Neutrophil (primary cell): ENCODE measurements at regions not wholly inside any gene's neighbourhood (a gene's known extent, or its start where the extent isn't known, plus 50 kb on each side); places are given as distances from the start of the nearest gene placed in this dataset.

ENCODE experiments used
- H3K27ac ChIP-seq: fragments of 200-600 bp; sonication (generic); 2 replicates; pipeline ENCODE4 v1.5.1; 2016; ENCODE audit warnings: mild to moderate bottlenecking, moderate library complexity
- H3K27me3 ChIP-seq: fragments of 200-600 bp; sonication (generic); 2 replicates; pipeline ENCODE4 v1.6.0; 2016; ENCODE audit warnings: mild to moderate bottlenecking
- H3K36me3 ChIP-seq: fragments of 200-600 bp; sonication (generic); 2 replicates; pipeline ENCODE4 v1.5.1; 2017
- H3K4me1 ChIP-seq, 2 experiments: fragments of 200-600 bp in 1 of 2; sonication (generic) in 1 of 2; 1 replicate in 1 of 2; 2 replicates in 1 of 2; pipeline versions ENCODE4 v1.5.1 to v1.6.1; 2013 to 2016; ENCODE audit warnings: low read depth in 1 of 2, low read length in 1 of 2, mild to moderate bottlenecking in 1 of 2, moderate library complexity in 1 of 2; ENCODE audit not compliant: control insufficient read depth in 1 of 2, insufficient read depth in 1 of 2
- H3K4me3 ChIP-seq, 2 experiments: fragments of 200-600 bp in 1 of 2; sonication (generic) in 1 of 2; 1 replicate in 1 of 2; 2 replicates in 1 of 2; pipeline ENCODE4 v1.5.1; 2013 to 2016; ENCODE audit warnings: low read depth in 1 of 2, low read length in 1 of 2, mild to moderate bottlenecking in 1 of 2, moderate library complexity in 1 of 2
- H3K9me3 ChIP-seq: fragments of 200-600 bp; sonication (generic); 2 replicates; pipeline ENCODE4 v1.5.1; 2016
- TF ChIP-seq, protein P1 (sequence below): fragments of 200-600 bp; sonication (generic); IDR thresholded peaks from 2 replicates; pipeline ENCODE4 v1.5.1; 2016; ENCODE audit warnings: antibody characterized with exemption

DNA sequence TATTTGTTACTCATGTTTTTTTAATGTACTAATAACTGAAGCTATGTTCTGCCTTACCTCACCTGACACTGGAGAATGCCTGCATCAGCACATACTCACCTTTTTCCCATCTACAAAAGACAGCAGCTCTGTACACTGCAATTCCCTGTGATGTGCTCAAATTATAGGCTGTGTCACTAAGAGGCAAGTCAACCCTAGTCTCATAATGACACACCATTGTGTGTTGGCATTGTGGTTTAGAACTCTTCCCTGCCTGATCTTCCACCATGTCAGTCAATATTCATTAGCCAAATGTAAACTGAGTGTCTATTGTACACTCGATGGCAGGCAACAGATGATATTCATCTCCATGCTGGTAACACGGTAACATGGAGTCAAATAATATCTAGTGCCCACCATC is 332.1 kb upstream of the TCF4 start:
- Histone ChIP-seq H3K27me3 (no peaks in the 10 kb centered on the region), H3K27ac (no peak overlapping the region), H3K36me3 (no peaks in the 10 kb centered on the region), H3K4me3 (no peak overlapping the region), H3K9me3 (no peaks in the 10 kb centered on the region), H3K4me1 (no peaks in the 10 kb centered on the region)
- TF ChIP-seq, protein P1, sequence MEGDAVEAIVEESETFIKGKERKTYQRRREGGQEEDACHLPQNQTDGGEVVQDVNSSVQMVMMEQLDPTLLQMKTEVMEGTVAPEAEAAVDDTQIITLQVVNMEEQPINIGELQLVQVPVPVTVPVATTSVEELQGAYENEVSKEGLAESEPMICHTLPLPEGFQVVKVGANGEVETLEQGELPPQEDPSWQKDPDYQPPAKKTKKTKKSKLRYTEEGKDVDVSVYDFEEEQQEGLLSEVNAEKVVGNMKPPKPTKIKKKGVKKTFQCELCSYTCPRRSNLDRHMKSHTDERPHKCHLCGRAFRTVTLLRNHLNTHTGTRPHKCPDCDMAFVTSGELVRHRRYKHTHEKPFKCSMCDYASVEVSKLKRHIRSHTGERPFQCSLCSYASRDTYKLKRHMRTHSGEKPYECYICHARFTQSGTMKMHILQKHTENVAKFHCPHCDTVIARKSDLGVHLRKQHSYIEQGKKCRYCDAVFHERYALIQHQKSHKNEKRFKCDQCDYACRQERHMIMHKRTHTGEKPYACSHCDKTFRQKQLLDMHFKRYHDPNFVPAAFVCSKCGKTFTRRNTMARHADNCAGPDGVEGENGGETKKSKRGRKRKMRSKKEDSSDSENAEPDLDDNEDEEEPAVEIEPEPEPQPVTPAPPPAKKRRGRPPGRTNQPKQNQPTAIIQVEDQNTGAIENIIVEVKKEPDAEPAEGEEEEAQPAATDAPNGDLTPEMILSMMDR, result no peak

DNA sequence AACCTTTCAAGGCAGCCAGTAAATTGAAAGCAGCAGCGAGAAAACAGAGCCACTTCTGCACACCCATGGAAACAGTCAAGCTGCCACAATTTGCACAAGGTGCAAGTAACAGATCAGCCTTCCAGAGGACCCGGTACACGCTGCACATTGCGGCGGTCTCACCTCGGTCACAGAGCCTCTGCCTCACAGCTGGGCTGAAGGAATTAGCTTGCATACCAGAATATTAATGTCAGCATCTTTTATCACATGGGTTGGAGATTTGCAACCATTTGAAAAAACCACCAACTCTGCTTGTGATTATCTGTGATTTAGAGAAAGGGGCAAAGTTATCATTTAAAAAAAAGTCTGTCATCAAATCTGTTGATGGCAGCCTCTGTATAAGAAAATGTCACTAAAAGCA is 330.5 kb upstream of the TCF4 start:
- Histone ChIP-seq H3K9me3 (no peaks in the 10 kb centered on the region), H3K27ac (no peak overlapping the region)
- TF ChIP-seq, protein P1, result no peak

DNA sequence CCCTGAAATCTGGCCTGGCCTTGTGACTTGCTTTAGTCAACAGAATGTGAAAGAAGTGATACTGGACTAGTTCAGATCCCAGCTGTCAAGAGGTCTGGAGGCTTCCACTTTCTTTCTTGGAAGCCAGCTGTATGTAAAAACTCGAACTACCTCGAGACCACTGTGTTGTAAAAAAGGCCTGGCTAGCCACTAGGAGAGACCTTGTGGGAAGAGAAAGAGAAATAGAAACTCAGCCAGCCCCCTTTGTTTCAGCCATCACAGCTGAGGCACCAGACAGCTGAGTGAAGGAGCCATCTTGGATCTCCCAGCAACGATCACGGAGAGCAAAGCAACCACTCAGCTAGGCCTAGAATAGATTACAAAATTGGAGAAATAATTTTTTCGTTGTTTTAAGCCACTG is 324.9 kb upstream of the TCF4 start:
- no peaks in the 10 kb centered on the region for H3K9me3 ChIP-seq
- no peaks in the 10 kb centered on the region for H3K4me1 ChIP-seq
- no peak overlapping the region for H3K4me3 ChIP-seq
- H3K36me3 ChIP-seq, result no peaks in the 10 kb centered on the region
- no peak overlapping the region for H3K27ac ChIP-seq
- TF ChIP-seq, protein P1, result no peak
- H3K27me3 ChIP-seq, result no peaks in the 10 kb centered on the region

More for the DNA sequence above, 330.5 kb upstream of the TCF4 start:
- Histone ChIP-seq H3K4me3 (no peak overlapping the region), H3K27me3 (no peaks in the 10 kb centered on the region), H3K4me1 (no peaks in the 10 kb centered on the region), H3K36me3 (no peaks in the 10 kb centered on the region)

DNA sequence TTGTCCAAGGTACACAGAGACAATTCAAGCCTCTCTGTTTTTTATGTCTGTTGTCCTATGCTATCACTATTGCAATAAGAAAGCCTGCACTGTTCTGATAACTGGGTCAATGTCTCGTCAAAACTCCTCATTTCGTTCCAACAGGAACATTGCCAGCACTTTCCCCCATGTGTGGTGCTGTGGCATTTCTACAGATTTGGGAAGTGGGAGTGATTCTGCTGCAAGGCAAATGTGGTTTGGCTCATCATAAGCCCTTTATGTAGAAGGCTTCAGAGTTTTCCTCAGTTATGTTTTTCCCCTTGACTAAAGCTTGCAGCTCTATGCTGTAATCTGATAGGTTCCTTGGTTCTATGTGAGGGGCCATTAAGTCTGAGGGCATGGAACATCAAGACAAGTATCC is 324.1 kb upstream of the TCF4 start:
- Histone ChIP-seq H3K27ac (no peak overlapping the region), H3K9me3 (no peaks in the 10 kb centered on the region), H3K27me3 (no peaks in the 10 kb centered on the region), H3K4me3 (no peak overlapping the region), H3K36me3 (no peaks in the 10 kb centered on the region), H3K4me1 (no peaks in the 10 kb centered on the region)
- TF ChIP-seq, protein P1, result no peak

DNA sequence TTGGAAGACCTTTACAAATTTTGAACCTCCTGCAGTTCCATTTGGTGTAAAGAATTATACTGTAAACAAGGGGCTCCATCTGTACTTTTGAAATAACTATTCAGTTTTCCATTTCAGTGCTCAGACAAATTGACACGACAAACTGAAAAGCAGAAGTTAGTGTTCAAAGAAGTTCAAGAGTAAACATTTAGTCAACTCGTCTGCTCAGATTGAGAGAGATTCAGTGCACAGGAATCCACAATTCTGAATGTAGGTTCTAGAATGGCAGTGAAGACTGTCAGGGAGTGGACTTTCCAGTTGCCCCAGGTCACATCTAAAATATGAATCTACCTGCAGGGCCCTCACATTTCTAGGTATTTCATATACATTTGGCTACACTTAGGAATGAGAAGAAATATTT is 322.3 kb upstream of the TCF4 start:
- Histone ChIP-seq H3K4me3 (no peak overlapping the region), H3K27me3 (no peaks in the 10 kb centered on the region), H3K36me3 (no peaks in the 10 kb centered on the region), H3K27ac (no peak overlapping the region), H3K9me3 (no peaks in the 10 kb centered on the region), H3K4me1 (no peaks in the 10 kb centered on the region)
- TF ChIP-seq, protein P1, result no peak

DNA sequence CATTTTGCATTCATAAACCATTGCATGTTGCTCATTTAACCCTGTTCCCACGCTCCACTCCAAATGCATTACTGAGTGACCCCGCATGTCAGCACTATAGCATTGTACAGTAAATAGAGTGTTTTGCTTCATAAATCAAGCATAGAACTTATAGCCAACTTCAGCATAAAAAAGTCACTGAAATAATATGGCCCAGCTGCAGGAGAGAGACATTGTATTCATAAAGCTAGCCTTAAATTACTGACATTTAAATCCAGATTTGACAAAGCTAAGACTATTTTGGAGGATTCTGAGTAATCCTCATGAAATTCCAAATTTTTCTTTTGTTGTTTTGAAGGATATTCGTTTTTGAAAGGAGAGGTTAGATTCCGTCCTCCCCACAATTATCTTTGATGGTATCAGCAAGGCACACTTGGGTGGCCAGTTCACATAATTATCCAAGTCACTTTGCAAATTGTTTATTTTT is 320.9 kb upstream of the TCF4 start:
- Histone ChIP-seq H3K27me3 (no peaks in the 10 kb centered on the region), H3K4me1 (no peaks in the 10 kb centered on the region)
- TF ChIP-seq, protein P1, result no peak

More for the DNA sequence above, 320.9 kb upstream of the TCF4 start:
- no peak overlapping the region for H3K27ac ChIP-seq
- no peaks in the 10 kb centered on the region for H3K9me3 ChIP-seq
- H3K4me3 ChIP-seq, result no peak overlapping the region
- H3K36me3 ChIP-seq, result no peaks in the 10 kb centered on the region
